Panc1 (cell line): ENCODE measurements at regions not wholly inside any gene's neighbourhood (a gene's known extent, or its start where the extent isn't known, plus 50 kb on each side); places are given as distances from the start of the nearest gene placed in this dataset.

ENCODE experiments used
- ATAC-seq: fragments of 200-7000 bp; cut with Tn5 transposase; 2 replicates; pipeline ENCODE4 v1.9.1; 2020; ENCODE audit warnings: mild to moderate bottlenecking, moderate library complexity
- BruUV-seq: library from RNA; stranded (reverse); fragments of 400-500 nt; replicated peaks from 2 replicates; lab custom pipeline; 2021; lab: Mats Ljungman, UMichigan
- CTCF ChIA-PET: fragments of 300-600 bp; sonication (Branson Sonifier 250); formaldehyde crosslinking; loops from one replicate; lab custom pipeline; 2022; ENCODE audit warnings: antibody characterized with exemption; lab: Charles Lee
- POLR2A ChIA-PET: fragments of 300-600 bp; sonication (Branson Sonifier 250); formaldehyde crosslinking; loops from one replicate; lab custom pipeline; 2022; ENCODE audit warnings: antibody characterized with exemption; lab: Charles Lee
- DNase-seq: peaks from one replicate; pipeline ENCODE4 v3.0.0-alpha.2; 2010; ENCODE audit warnings: low read depth, low spot score
- H3K27ac ChIP-seq: 2 replicates; pipeline ENCODE4 v1.5.1; 2011; ENCODE audit warnings: mild to moderate bottlenecking, low read length, inconsistent platforms
- H3K27me3 ChIP-seq: fragments of 200-500 bp; sonication (Bioruptor generic); 2 replicates; pipeline ENCODE4 v1.6.0; 2014; ENCODE audit warnings: low read length, inconsistent platforms; ENCODE audit not compliant: control insufficient read depth, insufficient read depth
- H3K36me3 ChIP-seq: fragments of 200-500 bp; sonication (Bioruptor generic); 2 replicates; pipeline ENCODE4 v1.5.1; 2014; ENCODE audit warnings: inconsistent platforms, mild to moderate bottlenecking, low read length, moderate library complexity; ENCODE audit not compliant: control insufficient read depth, insufficient read depth
- H3K4me1 ChIP-seq: 2 replicates; pipeline ENCODE4 v1.5.1; 2011; ENCODE audit warnings: inconsistent platforms, mild to moderate bottlenecking, low read length, moderate library complexity; ENCODE audit not compliant: control insufficient read depth, insufficient read depth
- H3K4me3 ChIP-seq, 2 experiments: 2 replicates each; pipeline ENCODE4 v1.5.1; 2011 to 2012; ENCODE audit warnings: low read depth in 2 of 2, low read length in 2 of 2, mild to moderate bottlenecking in 2 of 2, inconsistent platforms in 1 of 2, moderate library complexity in 1 of 2
- H3K9me3 ChIP-seq: fragments of 200-500 bp; sonication (Bioruptor generic); 2 replicates; pipeline ENCODE4 v1.5.1; 2014; ENCODE audit warnings: low read depth, mild to moderate bottlenecking, inconsistent platforms, low read length, moderate library complexity; ENCODE audit not compliant: control insufficient read depth, insufficient read depth
- POLR2AphosphoS5 ChIP-seq: IDR thresholded peaks from 2 replicates; pipeline ENCODE4 v1.6.1; 2012; ENCODE audit warnings: mild to moderate bottlenecking, low read depth, low read length, moderate library complexity
- SIN3A ChIP-seq: IDR thresholded peaks from 2 replicates; pipeline ENCODE4 v1.6.1; 2012; ENCODE audit warnings: low read depth, mild to moderate bottlenecking, low read length, moderate library complexity, borderline replicate concordance; ENCODE audit not compliant: insufficient read depth
- TCF7L2 ChIP-seq: IDR thresholded peaks from 2 replicates; pipeline ENCODE4 v1.6.1; 2011; ENCODE audit warnings: mild to moderate bottlenecking, low read depth, low read length, inconsistent platforms
- in situ Hi-C: cut with HindIII; loops from 2 replicates; pipeline ENCODE4 v1.10.0; 2016; ENCODE audit warnings: low sequenced_read_pairs, low pct_unique_long_range_greater_than_20kb
- intact Hi-C: fragments of 100-400 bp; cut with micrococcal nuclease; formaldehyde crosslinking; loops from one replicate; pipeline ENCODE4 v1.10.0; 2022; ENCODE audit not compliant: unreplicated experiment
- TF ChIP-seq, protein P1 (sequence below): fragments of 450-650 bp; IDR thresholded peaks from 2 replicates; pipeline ENCODE4 v1.5.1; 2017; ENCODE audit warnings: mild to moderate bottlenecking
- TF ChIP-seq, protein P2 (sequence below), 2 experiments: IDR thresholded peaks; 2 replicates each; pipeline ENCODE4 v1.6.1; 2011 to 2012; ENCODE audit warnings: low read depth in 2 of 2, control low read depth in 1 of 2, low read length in 1 of 2, mild to moderate bottlenecking in 1 of 2, moderate library complexity in 1 of 2; ENCODE audit not compliant: insufficient read depth in 1 of 2

DNA sequence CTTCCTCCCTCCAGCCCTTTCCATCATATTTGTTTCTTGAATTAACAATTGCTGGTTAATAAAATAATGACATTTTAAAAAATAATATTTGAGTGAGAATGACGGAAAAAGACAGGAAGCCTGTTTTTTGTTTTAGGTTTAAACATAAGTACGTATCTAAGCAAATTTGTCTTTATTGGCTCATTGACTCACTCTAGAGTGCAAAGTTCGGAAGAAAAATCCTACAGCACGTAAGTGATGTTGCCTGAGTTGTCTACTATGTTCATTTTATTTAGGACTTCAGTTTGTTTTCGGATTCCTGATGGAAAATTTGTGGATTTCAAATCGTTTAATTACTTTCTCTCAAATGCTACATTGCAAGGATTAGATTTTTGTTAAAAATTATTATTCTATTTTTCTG, 1435.7 kb upstream of the ADGRB3 start:
- peaks cover 1% of the 10 kb centered on the region; the same call in 1 of the 2 replicates for H3K9me3 ChIP-seq
- no peaks in the 10 kb centered on the region for H3K27me3 ChIP-seq
- H3K4me1 ChIP-seq = no peaks in the 10 kb centered on the region
- H3K4me3 ChIP-seq = no peak overlapping the region
- intact Hi-C loops = loop anchor here (2.0 kb wide), 1 partner anchor 21 kb away; no protein-coding TSS in a partner anchor
- DNase-seq (no peak), ATAC-seq (no peak)
- BruUV-seq = no TSS peak
- TF ChIP-seq, protein P1, sequence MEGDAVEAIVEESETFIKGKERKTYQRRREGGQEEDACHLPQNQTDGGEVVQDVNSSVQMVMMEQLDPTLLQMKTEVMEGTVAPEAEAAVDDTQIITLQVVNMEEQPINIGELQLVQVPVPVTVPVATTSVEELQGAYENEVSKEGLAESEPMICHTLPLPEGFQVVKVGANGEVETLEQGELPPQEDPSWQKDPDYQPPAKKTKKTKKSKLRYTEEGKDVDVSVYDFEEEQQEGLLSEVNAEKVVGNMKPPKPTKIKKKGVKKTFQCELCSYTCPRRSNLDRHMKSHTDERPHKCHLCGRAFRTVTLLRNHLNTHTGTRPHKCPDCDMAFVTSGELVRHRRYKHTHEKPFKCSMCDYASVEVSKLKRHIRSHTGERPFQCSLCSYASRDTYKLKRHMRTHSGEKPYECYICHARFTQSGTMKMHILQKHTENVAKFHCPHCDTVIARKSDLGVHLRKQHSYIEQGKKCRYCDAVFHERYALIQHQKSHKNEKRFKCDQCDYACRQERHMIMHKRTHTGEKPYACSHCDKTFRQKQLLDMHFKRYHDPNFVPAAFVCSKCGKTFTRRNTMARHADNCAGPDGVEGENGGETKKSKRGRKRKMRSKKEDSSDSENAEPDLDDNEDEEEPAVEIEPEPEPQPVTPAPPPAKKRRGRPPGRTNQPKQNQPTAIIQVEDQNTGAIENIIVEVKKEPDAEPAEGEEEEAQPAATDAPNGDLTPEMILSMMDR = no peak
- TF ChIP-seq POLR2AphosphoS5 (no peak), SIN3A (no peak), TCF7L2 (no peak)
- TF ChIP-seq, protein P2, sequence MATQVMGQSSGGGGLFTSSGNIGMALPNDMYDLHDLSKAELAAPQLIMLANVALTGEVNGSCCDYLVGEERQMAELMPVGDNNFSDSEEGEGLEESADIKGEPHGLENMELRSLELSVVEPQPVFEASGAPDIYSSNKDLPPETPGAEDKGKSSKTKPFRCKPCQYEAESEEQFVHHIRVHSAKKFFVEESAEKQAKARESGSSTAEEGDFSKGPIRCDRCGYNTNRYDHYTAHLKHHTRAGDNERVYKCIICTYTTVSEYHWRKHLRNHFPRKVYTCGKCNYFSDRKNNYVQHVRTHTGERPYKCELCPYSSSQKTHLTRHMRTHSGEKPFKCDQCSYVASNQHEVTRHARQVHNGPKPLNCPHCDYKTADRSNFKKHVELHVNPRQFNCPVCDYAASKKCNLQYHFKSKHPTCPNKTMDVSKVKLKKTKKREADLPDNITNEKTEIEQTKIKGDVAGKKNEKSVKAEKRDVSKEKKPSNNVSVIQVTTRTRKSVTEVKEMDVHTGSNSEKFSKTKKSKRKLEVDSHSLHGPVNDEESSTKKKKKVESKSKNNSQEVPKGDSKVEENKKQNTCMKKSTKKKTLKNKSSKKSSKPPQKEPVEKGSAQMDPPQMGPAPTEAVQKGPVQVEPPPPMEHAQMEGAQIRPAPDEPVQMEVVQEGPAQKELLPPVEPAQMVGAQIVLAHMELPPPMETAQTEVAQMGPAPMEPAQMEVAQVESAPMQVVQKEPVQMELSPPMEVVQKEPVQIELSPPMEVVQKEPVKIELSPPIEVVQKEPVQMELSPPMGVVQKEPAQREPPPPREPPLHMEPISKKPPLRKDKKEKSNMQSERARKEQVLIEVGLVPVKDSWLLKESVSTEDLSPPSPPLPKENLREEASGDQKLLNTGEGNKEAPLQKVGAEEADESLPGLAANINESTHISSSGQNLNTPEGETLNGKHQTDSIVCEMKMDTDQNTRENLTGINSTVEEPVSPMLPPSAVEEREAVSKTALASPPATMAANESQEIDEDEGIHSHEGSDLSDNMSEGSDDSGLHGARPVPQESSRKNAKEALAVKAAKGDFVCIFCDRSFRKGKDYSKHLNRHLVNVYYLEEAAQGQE (IDR thresholded peaks at IDR 0.05; ENCODE audit: insufficient read depth in 1 of 2, low read depth in 2 of 2, low read length in 1 of 2) = no peak
- ChIA-PET POLR2A (no interaction called here), CTCF (no interaction called here)
- H3K36me3 ChIP-seq = no peaks in the 10 kb centered on the region
- H3K27ac ChIP-seq = no peak overlapping the region
- in situ Hi-C loops = no loop called here

DNA sequence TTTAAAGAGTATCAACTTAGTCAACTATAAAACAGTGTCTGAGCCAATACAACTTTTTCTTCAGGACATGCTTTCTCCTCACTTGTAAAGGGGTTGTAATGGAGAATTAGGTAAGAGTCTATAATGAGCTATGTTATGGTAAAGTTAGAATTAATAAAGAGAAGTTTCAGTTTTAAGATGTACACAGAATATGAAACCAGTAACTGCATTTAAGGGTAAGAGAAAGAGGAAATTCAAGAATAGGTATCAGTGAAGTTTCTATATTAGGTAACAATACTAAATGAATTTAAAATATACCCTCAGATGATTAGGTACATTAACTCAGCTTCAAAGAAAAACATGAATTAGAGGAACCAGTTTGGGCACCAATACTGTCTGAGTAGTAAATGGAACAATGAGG, 1444.3 kb upstream of the ADGRB3 start:
- no peak for ATAC-seq
- H3K9me3 ChIP-seq = peaks cover 17% of the 10 kb centered on the region; the same call in 1 of the 2 replicates
- H3K27me3 ChIP-seq = no peaks in the 10 kb centered on the region
- TF ChIP-seq TCF7L2 = no peak
- TF ChIP-seq, protein P1 = no peak
- no peak for TF ChIP-seq POLR2AphosphoS5
- no peak for TF ChIP-seq SIN3A
- TF ChIP-seq, protein P2 (IDR thresholded peaks at IDR 0.05; ENCODE audit: insufficient read depth in 1 of 2, low read depth in 2 of 2, low read length in 1 of 2) = no peak
- ChIA-PET POLR2A (no interaction called here), CTCF (no interaction called here)
- H3K4me3 ChIP-seq = no peak overlapping the region
- BruUV-seq = no TSS peak
- no peak overlapping the region for H3K27ac ChIP-seq
- no peaks in the 10 kb centered on the region; the same call in 1 of the 2 replicates for H3K36me3 ChIP-seq
- in situ Hi-C loops (no loop called here), intact Hi-C loops (no loop called here)
- H3K4me1 ChIP-seq = no peaks in the 10 kb centered on the region
- DNase-seq = no peak
